SH-SY5Y (cell line): ENCODE measurements at regions not wholly inside any gene's neighbourhood (a gene's known extent, or its start where the extent isn't known, plus 50 kb on each side); places are given as distances from the start of the nearest gene placed in this dataset.

Experiments used
- GATA2 ChIP-seq: IDR thresholded peaks from 2 replicates; pipeline ENCODE4 v1.6.1; 2011; ENCODE audit warnings: mild to moderate bottlenecking, low read depth, low read length
- GATA3 ChIP-seq: IDR thresholded peaks from 2 replicates; pipeline ENCODE4 v1.6.1; 2011; ENCODE audit warnings: low read depth, mild to moderate bottlenecking, low read length, moderate library complexity

GRCh38 chr2:194610297-194610696, 1046.7 kb upstream of the SLC39A10 start:
- TF ChIP-seq GATA3 (no peak), GATA2 (no peak)
